Mesothelial cell of epicardium (in vitro differentiated cells): ENCODE measurements at regions not wholly inside any gene's neighbourhood (a gene's known extent, or its start where the extent isn't known, plus 50 kb on each side); places are given as distances from the start of the nearest gene placed in this dataset.
"Not testable (repeated sequence)": the region's sequence is repeated elsewhere in the genome, so short reads cannot be mapped to it uniquely, and the experiment has no call there.

Experiments
- DNase-seq, 2 experiments: peaks; one replicate each; pipeline ENCODE4 v3.0.0; 2021; ENCODE audit warnings: low spot score in 2 of 2; ENCODE audit not compliant: unreplicated experiment in 2 of 2
- H3K27ac Mint-ChIP-seq: 2 replicates; pipeline ENCODE4 v1.8.0; 2021; ENCODE audit warnings: mixed read lengths
- H3K27me3 Mint-ChIP-seq: 2 replicates; pipeline ENCODE4 v1.8.0; 2021; ENCODE audit warnings: low read depth, mixed read lengths
- H3K36me3 Mint-ChIP-seq: 2 replicates; pipeline ENCODE4 v1.8.0; 2021; ENCODE audit warnings: mixed read lengths
- H3K4me1 Mint-ChIP-seq: 2 replicates; pipeline ENCODE4 v1.8.0; 2021; ENCODE audit warnings: mixed read lengths
- H3K4me3 Mint-ChIP-seq: 2 replicates; pipeline ENCODE4 v1.8.0; 2021; ENCODE audit warnings: mild to moderate bottlenecking, moderate library complexity, mixed read lengths
- H3K9me3 Mint-ChIP-seq: 2 replicates; pipeline ENCODE4 v1.8.0; 2021; ENCODE audit warnings: mixed read lengths
- TF ChIP-seq, protein P1 (sequence below): fragments of 200-600 bp; sonication (generic); IDR thresholded peaks from one replicate; pipeline ENCODE4 v1.5.0; 2021; ENCODE audit warnings: antibody characterized with exemption; ENCODE audit not compliant: unreplicated experiment

DNA sequence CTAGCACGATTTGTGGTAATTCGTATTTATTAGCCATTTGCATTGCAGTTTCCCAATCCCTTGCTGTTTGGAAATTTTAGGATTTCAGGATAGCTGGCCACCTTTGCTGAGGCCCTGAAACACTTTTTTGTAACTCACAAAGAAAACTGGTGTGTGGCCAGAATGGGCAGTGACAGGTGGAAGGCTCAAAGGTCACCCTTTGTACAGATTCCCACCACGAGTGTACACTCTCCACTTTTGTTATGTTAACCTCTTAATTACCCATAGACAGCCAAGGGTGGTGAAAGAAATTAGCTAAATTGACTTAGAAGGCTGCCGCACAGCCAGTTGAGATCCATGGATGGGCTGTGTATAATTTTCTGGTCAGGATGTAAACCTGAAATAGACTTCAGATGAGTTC lies 109.7 kb upstream of the ARX start:
- DNase-seq: no peak
- no peaks in the 10 kb centered on the region for H3K4me1 Mint-ChIP-seq
- H3K4me3 Mint-ChIP-seq: no peak overlapping the region
- H3K27me3 Mint-ChIP-seq: peaks cover 3% of the 10 kb centered on the region
- H3K27ac Mint-ChIP-seq: no peak overlapping the region
- peaks cover 18% of the 10 kb centered on the region for H3K9me3 Mint-ChIP-seq
- TF ChIP-seq, protein P1, sequence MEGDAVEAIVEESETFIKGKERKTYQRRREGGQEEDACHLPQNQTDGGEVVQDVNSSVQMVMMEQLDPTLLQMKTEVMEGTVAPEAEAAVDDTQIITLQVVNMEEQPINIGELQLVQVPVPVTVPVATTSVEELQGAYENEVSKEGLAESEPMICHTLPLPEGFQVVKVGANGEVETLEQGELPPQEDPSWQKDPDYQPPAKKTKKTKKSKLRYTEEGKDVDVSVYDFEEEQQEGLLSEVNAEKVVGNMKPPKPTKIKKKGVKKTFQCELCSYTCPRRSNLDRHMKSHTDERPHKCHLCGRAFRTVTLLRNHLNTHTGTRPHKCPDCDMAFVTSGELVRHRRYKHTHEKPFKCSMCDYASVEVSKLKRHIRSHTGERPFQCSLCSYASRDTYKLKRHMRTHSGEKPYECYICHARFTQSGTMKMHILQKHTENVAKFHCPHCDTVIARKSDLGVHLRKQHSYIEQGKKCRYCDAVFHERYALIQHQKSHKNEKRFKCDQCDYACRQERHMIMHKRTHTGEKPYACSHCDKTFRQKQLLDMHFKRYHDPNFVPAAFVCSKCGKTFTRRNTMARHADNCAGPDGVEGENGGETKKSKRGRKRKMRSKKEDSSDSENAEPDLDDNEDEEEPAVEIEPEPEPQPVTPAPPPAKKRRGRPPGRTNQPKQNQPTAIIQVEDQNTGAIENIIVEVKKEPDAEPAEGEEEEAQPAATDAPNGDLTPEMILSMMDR: no peak
- no peaks in the 10 kb centered on the region for H3K36me3 Mint-ChIP-seq

DNA sequence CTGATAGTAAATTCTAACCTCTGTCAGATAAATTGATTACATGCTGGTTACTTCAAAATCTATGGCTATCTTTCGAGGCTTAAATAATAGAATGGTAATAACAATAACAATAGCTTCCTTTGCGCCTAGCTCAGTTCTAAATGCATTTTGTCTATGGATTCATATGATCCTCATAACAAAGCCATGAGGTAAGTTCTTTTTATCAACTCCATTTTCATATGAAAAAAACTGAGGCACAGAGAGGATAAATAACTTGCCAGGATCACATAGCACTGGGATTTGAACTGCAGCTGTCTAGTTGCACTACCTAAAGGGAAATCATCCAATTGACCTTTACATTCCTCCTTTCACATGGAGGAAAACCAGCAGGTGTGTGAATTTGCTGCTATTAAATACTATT lies 108.6 kb upstream of the ARX start:
- H3K36me3 Mint-ChIP-seq: no peaks in the 10 kb centered on the region
- no peaks in the 10 kb centered on the region for H3K4me1 Mint-ChIP-seq
- H3K9me3 Mint-ChIP-seq: peaks cover 23% of the 10 kb centered on the region

DNA sequence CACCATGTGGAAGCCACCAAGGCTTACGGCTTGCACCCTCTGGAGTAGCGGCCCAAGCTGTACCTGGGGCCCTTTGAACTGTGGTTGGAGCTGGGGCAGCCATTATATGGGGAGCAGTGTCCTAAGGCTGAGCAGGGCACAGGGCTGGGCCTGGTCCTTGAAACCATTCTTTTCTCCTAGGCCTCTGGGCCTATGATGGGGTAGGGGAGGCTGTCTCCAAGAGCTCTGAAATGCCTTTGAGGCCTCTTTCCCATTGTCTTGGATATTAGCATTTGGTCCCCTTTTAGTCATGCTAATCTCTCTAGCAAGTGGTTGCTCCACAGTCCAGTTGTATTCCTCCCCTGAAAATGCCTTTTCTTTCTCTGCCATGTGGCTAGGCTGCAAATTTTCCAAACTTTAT lies 96.4 kb upstream of the ARX start:
- DNase-seq: no peak
- H3K4me1 Mint-ChIP-seq: no peaks in the 10 kb centered on the region
- TF ChIP-seq, protein P1: no peak
- no peaks in the 10 kb centered on the region for H3K27me3 Mint-ChIP-seq
- H3K36me3 Mint-ChIP-seq: no peaks in the 10 kb centered on the region
- H3K9me3 Mint-ChIP-seq: no peaks in the 10 kb centered on the region
- no peak overlapping the region for H3K27ac Mint-ChIP-seq
- no peak overlapping the region for H3K4me3 Mint-ChIP-seq

More for the DNA sequence above, 108.6 kb upstream of the ARX start:
- Mint-ChIP-seq H3K27ac (no peak overlapping the region), H3K4me3 (no peak overlapping the region), H3K27me3 (peaks cover 8% of the 10 kb centered on the region)
- DNase-seq: no peak
- TF ChIP-seq, protein P1: no peak

DNA sequence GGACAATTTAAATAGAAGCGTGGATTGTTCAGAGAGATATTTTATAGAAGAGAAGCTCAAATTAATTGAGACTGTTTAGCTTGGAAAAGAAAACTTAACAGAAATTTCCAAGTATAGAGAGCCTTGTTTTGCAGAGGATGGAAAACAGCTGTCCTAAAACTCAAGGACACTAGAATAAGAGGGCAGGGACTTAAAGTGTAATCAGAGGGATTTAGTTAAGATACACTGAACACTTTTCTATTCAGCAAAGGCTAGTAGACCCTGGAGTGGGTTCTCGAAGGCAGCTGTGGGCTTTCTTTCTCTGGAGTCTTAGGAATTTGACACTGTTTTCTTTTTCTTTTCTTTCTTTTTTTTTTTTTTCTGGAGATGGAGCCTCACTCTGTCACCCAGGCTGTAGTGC lies 92.7 kb upstream of the ARX start:
- Mint-ChIP-seq H3K36me3 (no peaks in the 10 kb centered on the region), H3K4me1 (no peaks in the 10 kb centered on the region), H3K27ac (no peak overlapping the region), H3K4me3 (no peak overlapping the region), H3K27me3 (no peaks in the 10 kb centered on the region), H3K9me3 (no peaks in the 10 kb centered on the region)
- TF ChIP-seq, protein P1: no peak
- no peak for DNase-seq

DNA sequence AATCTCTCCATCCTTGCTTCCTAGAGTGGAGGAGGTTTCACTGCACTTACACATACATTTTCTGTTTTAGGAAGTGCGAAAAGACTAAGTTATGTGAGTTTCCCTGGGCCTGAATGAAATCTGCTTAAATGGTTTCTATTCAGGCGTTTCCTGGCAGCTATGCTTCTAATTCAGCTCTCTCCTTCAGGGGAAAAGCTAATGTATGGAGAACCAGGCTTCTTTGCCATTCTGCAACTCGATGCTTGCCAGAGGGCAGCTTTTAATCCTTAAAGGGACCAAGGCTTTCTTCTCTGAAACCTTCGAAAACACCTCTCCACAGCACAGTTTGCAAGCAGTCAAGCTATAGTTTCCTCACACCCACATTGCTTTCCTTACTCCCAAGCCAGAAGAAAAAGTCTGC lies 89.5 kb upstream of the ARX start:
- Mint-ChIP-seq H3K27ac (no peak overlapping the region), H3K36me3 (no peaks in the 10 kb centered on the region), H3K27me3 (peaks cover 2% of the 10 kb centered on the region), H3K4me3 (no peak overlapping the region), H3K4me1 (no peaks in the 10 kb centered on the region), H3K9me3 (peaks cover 6% of the 10 kb centered on the region)
- DNase-seq: no peak
- TF ChIP-seq, protein P1: no peak

DNA sequence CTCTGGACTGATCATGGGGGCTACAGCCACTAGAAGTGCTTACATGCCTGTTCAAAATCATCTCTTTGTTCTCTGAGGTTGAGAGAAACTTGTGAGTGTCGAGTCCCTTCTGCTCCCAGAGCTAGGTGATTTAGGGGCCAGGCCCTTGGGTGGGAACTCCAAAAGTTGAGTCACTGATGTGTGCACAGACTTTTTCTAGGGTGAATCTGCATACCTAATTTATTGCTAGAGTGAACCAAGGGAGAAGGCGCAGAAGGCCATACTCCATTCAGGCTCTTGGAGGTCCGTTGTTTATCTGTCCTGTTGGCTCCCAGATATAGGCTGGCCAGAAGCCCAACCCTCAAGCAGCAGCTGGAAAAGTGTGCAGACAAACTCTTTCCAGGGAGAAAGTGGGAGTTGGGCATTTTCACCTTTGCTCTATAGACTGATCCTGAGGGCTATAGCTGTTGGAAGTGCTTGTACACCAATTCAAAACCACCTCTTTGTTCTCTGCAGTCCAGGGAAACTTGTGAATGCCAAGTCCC lies 80.8 kb upstream of the ARX start:
- Mint-ChIP-seq H3K27ac (no peak overlapping the region), H3K36me3 (no peaks in the 10 kb centered on the region), H3K4me1 (no peaks in the 10 kb centered on the region), H3K4me3 (no peak overlapping the region), H3K9me3 (peaks cover 2% of the 10 kb centered on the region), H3K27me3 (peaks cover 44% of the 10 kb centered on the region)
- no peak for DNase-seq
- TF ChIP-seq, protein P1: no peak

DNA sequence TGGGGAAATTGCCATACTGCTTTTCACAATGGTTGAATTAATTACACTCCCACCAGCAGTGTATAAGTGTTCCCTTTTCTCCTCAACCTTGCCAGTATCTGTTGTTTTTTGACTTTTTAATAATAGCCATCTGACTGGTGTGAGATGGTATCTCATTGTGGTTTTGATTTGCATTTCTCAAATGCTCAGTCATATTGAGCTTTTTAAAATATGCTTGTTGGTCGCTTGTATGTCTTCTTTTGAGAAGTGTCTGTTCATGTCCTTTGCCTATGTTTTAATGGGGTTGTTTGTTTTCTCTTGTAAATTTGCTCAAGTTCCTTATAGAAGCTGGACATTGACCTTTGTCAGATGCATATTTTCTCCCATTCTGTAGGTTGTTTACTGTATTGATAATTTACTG lies 75.4 kb upstream of the ARX start:
- not testable (repeated sequence) for H3K4me3 Mint-ChIP-seq, DNase-seq, H3K36me3 Mint-ChIP-seq, H3K4me1 Mint-ChIP-seq, H3K27ac Mint-ChIP-seq
- Mint-ChIP-seq H3K27me3 (peaks cover 27% of the 10 kb centered on the region), H3K9me3 (peaks cover 14% of the 10 kb centered on the region)
